ENCODE measurements at regions not wholly inside any gene's neighbourhood (a gene's known extent, or its start where the extent isn't known, plus 50 kb on each side); places are given as distances from the start of the nearest gene placed in this dataset.
A peak's percentile ranks its signal among the peaks of the same experiment; 100 is the strongest.
"Not testable (repeated sequence)": the region's sequence is repeated elsewhere in the genome, so short reads cannot be mapped to it uniquely, and the experiment has no call there.

GRCh38 chr4:187744911-187745310 is 250.7 kb upstream of the ZFP42 start:
- no peak overlapping the region for H3K27ac ChIP-seq
- no peaks in the 10 kb centered on the region for H3K4me1 ChIP-seq
- DNase-seq (no peak), ATAC-seq (no peak)
- peaks cover 0 to 7% (median 0%) of the 10 kb centered on the region in 3 donors for H3K9me3 ChIP-seq
- intact Hi-C loops (cut with DNase I) = no loop called here
- no peak overlapping the region for H3K4me3 ChIP-seq
- TF ChIP-seq POLR2A (IDR thresholded peaks at IDR 0.05) = no peak
- TF ChIP-seq CTCF (IDR thresholded peaks at IDR 0.05) = no peak
- no peaks in the 10 kb centered on the region for H3K27me3 ChIP-seq
- 78 to 91% methylated on average over 10 of the region's 10 CpGs for WGBS, 2 donors
- no peaks in the 10 kb centered on the region for H3K36me3 ChIP-seq (replicated peaks in 1 of 2; ENCODE audit: insufficient read depth in 1 of 2, low read depth in 2 of 2)

GRCh38 chr4:187750652-187751051 is 244.9 kb upstream of the ZFP42 start:
- H3K27ac ChIP-seq; DNase-seq; ATAC-seq; intact Hi-C loops (cut with DNase I); H3K4me1 ChIP-seq; H3K27me3 ChIP-seq; H3K4me3 ChIP-seq; H3K36me3 ChIP-seq (replicated peaks in 1 of 2; ENCODE audit: insufficient read depth in 1 of 2, low read depth in 2 of 2): not testable (repeated sequence)
- WGBS, 2 donors = 81 to 82% methylated on average over 1 of the region's 1 CpG
- peaks cover 0 to 12% (median 0%) of the 10 kb centered on the region in 3 donors for H3K9me3 ChIP-seq

GRCh38 chr4:187767158-187767557 is 228.4 kb upstream of the ZFP42 start:
- ATAC-seq = no peak

GRCh38 chr4:187767687-187768086 is 227.9 kb upstream of the ZFP42 start:
- Histone ChIP-seq H3K9me3 (no peaks in the 10 kb centered on the region), H3K27me3 (no peaks in the 10 kb centered on the region), H3K36me3 (replicated peaks in 1 of 2; ENCODE audit: insufficient read depth in 1 of 2, low read depth in 2 of 2) (no peaks in the 10 kb centered on the region), H3K27ac (no peak overlapping the region), H3K4me1 (peaks cover 8% of the 10 kb centered on the region), H3K4me3 (no peak overlapping the region)
- intact Hi-C loops (cut with DNase I) = no loop called here
- no peak for TF ChIP-seq CTCF (IDR thresholded peaks at IDR 0.05)
- no peak for TF ChIP-seq POLR2A (IDR thresholded peaks at IDR 0.05)
- no peak for ATAC-seq
- peak in 1 of 4 donors; percentile 6 for DNase-seq

More at GRCh38 chr4:187767158-187767557, 228.4 kb upstream of the ZFP42 start:
- 24 to 28% methylated on average over 3 of the region's 3 CpGs for WGBS, 2 donors
- no peak for DNase-seq
- intact Hi-C loops (cut with DNase I) = no loop called here
- TF ChIP-seq CTCF (IDR thresholded peaks at IDR 0.05) (no peak), POLR2A (IDR thresholded peaks at IDR 0.05) (no peak)
- no peaks in the 10 kb centered on the region for H3K9me3 ChIP-seq
- no peaks in the 10 kb centered on the region for H3K36me3 ChIP-seq (replicated peaks in 1 of 2; ENCODE audit: insufficient read depth in 1 of 2, low read depth in 2 of 2)
- peaks cover 8% of the 10 kb centered on the region for H3K4me1 ChIP-seq
- no peaks in the 10 kb centered on the region for H3K27me3 ChIP-seq
- no peak overlapping the region for H3K27ac ChIP-seq
- no peak overlapping the region for H3K4me3 ChIP-seq

- Histone ChIP-seq H3K4me3 (no peak overlapping the region), H3K36me3 (replicated peaks in 1 of 2; ENCODE audit: insufficient read depth in 1 of 2, low read depth in 2 of 2) (no peaks in the 10 kb centered on the region), H3K9me3 (no peaks in the 10 kb centered on the region), H3K4me1 (peaks cover 8% of the 10 kb centered on the region), H3K27ac (no peak overlapping the region), H3K27me3 (no peaks in the 10 kb centered on the region)
- 88 to 96% methylated on average over 8 of the region's 8 CpGs for WGBS, 2 donors
- intact Hi-C loops (cut with DNase I) = no loop called here
- TF ChIP-seq POLR2A (IDR thresholded peaks at IDR 0.05) (no peak), CTCF (IDR thresholded peaks at IDR 0.05) (no peak)
- no peak for ATAC-seq
- no peak for DNase-seq
Measured at GRCh38 chr4:187770345-187770744, 225.2 kb upstream of the ZFP42 start.

Measured in body of pancreas (tissue), 4 donors.